IPS-20b (cell line): ENCODE measurements at regions not wholly inside any gene's neighbourhood (a gene's known extent, or its start where the extent isn't known, plus 50 kb on each side); places are given as distances from the start of the nearest gene placed in this dataset.
"Not testable (repeated sequence)": the region's sequence is repeated elsewhere in the genome, so short reads cannot be mapped to it uniquely, and the experiment has no call there.

Source experiments
- H3K27ac ChIP-seq: one replicate; pipeline ENCODE4 v1.5.1; 2013; ENCODE audit warnings: low read length
- H3K27me3 ChIP-seq: 2 replicates; pipeline ENCODE4 v1.6.1; 2013; ENCODE audit warnings: mild to moderate bottlenecking, low read length, inconsistent platforms; ENCODE audit not compliant: insufficient read depth
- H3K36me3 ChIP-seq: 2 replicates; pipeline ENCODE4 v1.6.1; 2013; ENCODE audit warnings: low read depth, mild to moderate bottlenecking, inconsistent platforms, low read length, moderate library complexity; ENCODE audit not compliant: insufficient read depth
- H3K4me1 ChIP-seq: 2 replicates; pipeline ENCODE4 v1.6.1; 2013; ENCODE audit warnings: mild to moderate bottlenecking, control low read depth, inconsistent platforms, low read length, moderate library complexity; ENCODE audit not compliant: insufficient read depth
- H3K4me3 ChIP-seq: 2 replicates; pipeline ENCODE4 v1.5.1; 2013; ENCODE audit warnings: mild to moderate bottlenecking, low read length, inconsistent platforms
- H3K9ac ChIP-seq: 2 replicates; pipeline ENCODE4 v1.6.1; 2013; ENCODE audit warnings: low read depth, mild to moderate bottlenecking, inconsistent platforms, low read length, moderate library complexity
- H3K9me3 ChIP-seq: 2 replicates; pipeline ENCODE4 v1.6.1; 2013; ENCODE audit warnings: mild to moderate bottlenecking, low read depth, low read length, inconsistent platforms; ENCODE audit not compliant: insufficient read depth

GRCh38 chr3:6737630-6738029, 123.3 kb upstream of the GRM7 start:
- no peaks in the 10 kb centered on the region for H3K9me3 ChIP-seq
- peaks cover 9% of the 10 kb centered on the region; the same call in 1 of the 2 replicates for H3K4me1 ChIP-seq
- no peaks in the 10 kb centered on the region for H3K27me3 ChIP-seq
- H3K27ac ChIP-seq: no peak overlapping the region
- no peaks in the 10 kb centered on the region for H3K36me3 ChIP-seq
- H3K4me3 ChIP-seq: no peak overlapping the region
- no peak overlapping the region for H3K9ac ChIP-seq

GRCh38 chr3:6739288-6739687, 121.6 kb upstream of the GRM7 start:
- Histone ChIP-seq H3K4me1 (peaks cover 9% of the 10 kb centered on the region; the same call in 1 of the 2 replicates), H3K9ac (no peak overlapping the region), H3K36me3 (no peaks in the 10 kb centered on the region), H3K9me3 (no peaks in the 10 kb centered on the region), H3K4me3 (no peak overlapping the region; the same call in 1 of the 2 replicates), H3K27me3 (no peaks in the 10 kb centered on the region), H3K27ac (no peak overlapping the region)

- H3K9me3 ChIP-seq: no peaks in the 10 kb centered on the region
- no peak overlapping the region for H3K4me3 ChIP-seq
- no peaks in the 10 kb centered on the region for H3K36me3 ChIP-seq
- peaks cover 13% of the 10 kb centered on the region for H3K4me1 ChIP-seq
- no peak overlapping the region for H3K27ac ChIP-seq
- no peak overlapping the region for H3K9ac ChIP-seq
- no peaks in the 10 kb centered on the region for H3K27me3 ChIP-seq
Measured at GRCh38 chr3:6743067-6743720, 117.7 kb upstream of the GRM7 start.

- H3K9ac ChIP-seq: no peak overlapping the region
- no peaks in the 10 kb centered on the region for H3K9me3 ChIP-seq
- H3K27me3 ChIP-seq: no peaks in the 10 kb centered on the region
- no peak overlapping the region for H3K27ac ChIP-seq
- H3K4me1 ChIP-seq: peaks cover 4% of the 10 kb centered on the region
- no peaks in the 10 kb centered on the region for H3K36me3 ChIP-seq
- H3K4me3 ChIP-seq: no peak overlapping the region
Measured at GRCh38 chr3:6746443-6746842, 114.5 kb upstream of the GRM7 start.

- Histone ChIP-seq H3K4me3 (no peak overlapping the region), H3K9ac (no peak overlapping the region), H3K36me3 (no peaks in the 10 kb centered on the region), H3K27ac (no peak overlapping the region), H3K27me3 (no peaks in the 10 kb centered on the region), H3K9me3 (no peaks in the 10 kb centered on the region), H3K4me1 (peaks cover 4% of the 10 kb centered on the region)
Measured at GRCh38 chr3:6747017-6747416, 113.9 kb upstream of the GRM7 start.

- Histone ChIP-seq H3K27ac (no peak overlapping the region), H3K27me3 (no peaks in the 10 kb centered on the region), H3K4me1 (peaks cover 2% of the 10 kb centered on the region), H3K36me3 (no peaks in the 10 kb centered on the region), H3K4me3 (no peak overlapping the region), H3K9me3 (peaks cover 3% of the 10 kb centered on the region), H3K9ac (no peak overlapping the region)
Measured at GRCh38 chr3:6750782-6751181, 110.1 kb upstream of the GRM7 start.

- Histone ChIP-seq H3K9me3 (peaks cover 3% of the 10 kb centered on the region), H3K27ac (no peak overlapping the region), H3K36me3 (no peaks in the 10 kb centered on the region), H3K4me1 (no peaks in the 10 kb centered on the region), H3K27me3 (no peaks in the 10 kb centered on the region), H3K9ac (no peak overlapping the region), H3K4me3 (no peak overlapping the region)
Measured at GRCh38 chr3:6753536-6753935, 107.4 kb upstream of the GRM7 start.

- H3K9me3 ChIP-seq, H3K27ac ChIP-seq, H3K27me3 ChIP-seq: not testable (repeated sequence)
Measured at GRCh38 chr3:6769532-6770396, 91.2 kb upstream of the GRM7 start.

GRCh38 chr3:6770397-6770690, 90.6 kb upstream of the GRM7 start:
- H3K27me3 ChIP-seq: no peaks in the 10 kb centered on the region
- peaks cover 8% of the 10 kb centered on the region; the same call in 1 of the 2 replicates for H3K4me1 ChIP-seq
- no peaks in the 10 kb centered on the region for H3K9me3 ChIP-seq
- no peak overlapping the region for H3K4me3 ChIP-seq
- H3K27ac ChIP-seq: no peak overlapping the region
- H3K9ac ChIP-seq: no peak overlapping the region; the same call in 1 of the 2 replicates
- H3K36me3 ChIP-seq: no peaks in the 10 kb centered on the region

More at GRCh38 chr3:6769532-6770396, 91.2 kb upstream of the GRM7 start:
- H3K36me3 ChIP-seq, H3K4me3 ChIP-seq, H3K9ac ChIP-seq, H3K4me1 ChIP-seq: not testable (repeated sequence)

GRCh38 chr3:6771171-6771570, 89.7 kb upstream of the GRM7 start:
- Histone ChIP-seq H3K9me3 (no peaks in the 10 kb centered on the region), H3K9ac (no peak overlapping the region)

GRCh38 chr3:6779140-6779539, 81.8 kb upstream of the GRM7 start:
- Histone ChIP-seq H3K27ac (no peak overlapping the region), H3K4me1 (peaks cover 4% of the 10 kb centered on the region), H3K9ac (no peak overlapping the region), H3K4me3 (no peak overlapping the region), H3K9me3 (no peaks in the 10 kb centered on the region), H3K27me3 (no peaks in the 10 kb centered on the region), H3K36me3 (no peaks in the 10 kb centered on the region)

More at GRCh38 chr3:6771171-6771570, 89.7 kb upstream of the GRM7 start:
- Histone ChIP-seq H3K27me3 (no peaks in the 10 kb centered on the region), H3K4me1 (peaks cover 8% of the 10 kb centered on the region; the same call in 1 of the 2 replicates), H3K4me3 (no peak overlapping the region), H3K36me3 (no peaks in the 10 kb centered on the region), H3K27ac (no peak overlapping the region)

GRCh38 chr3:6781092-6781491, 79.8 kb upstream of the GRM7 start:
- Histone ChIP-seq H3K9me3 (no peaks in the 10 kb centered on the region), H3K27me3 (no peaks in the 10 kb centered on the region), H3K9ac (no peak overlapping the region), H3K4me1 (peaks cover 4% of the 10 kb centered on the region), H3K4me3 (no peak overlapping the region), H3K27ac (no peak overlapping the region), H3K36me3 (no peaks in the 10 kb centered on the region)
